ENCODE measurements at regions not wholly inside any gene's neighbourhood (a gene's known extent, or its start where the extent isn't known, plus 50 kb on each side); places are given as distances from the start of the nearest gene placed in this dataset.

- TF ChIP-seq EZH2 (IDR thresholded peaks at IDR 0.05; ENCODE audit: borderline replicate concordance, low read length) = no peak
- no peak for TF ChIP-seq CTCF (conservative IDR thresholded peaks at IDR 0.05 in 1 of 2, IDR thresholded peaks at IDR 0.05 in 1 of 2; ENCODE audit: extremely low read depth in 1 of 2, insufficient read depth in 1 of 2, low read depth in 1 of 2, low read length in 2 of 2)
These were observed 222.8 kb upstream of the TEX13C start for GRCh38 chrX:125096870-125097269.

Measured in mammary epithelial cell (primary cell).